Lower leg skin (tissue), 4 donors: ENCODE measurements at regions not wholly inside any gene's neighbourhood (a gene's known extent, or its start where the extent isn't known, plus 50 kb on each side); places are given as distances from the start of the nearest gene placed in this dataset.

Source experiments
- DNase-seq, 2 donors: peaks; one replicate each; pipeline ENCODE4 v3.0.0-alpha.2; 2019; ENCODE audit warnings: low spot score in 2 of 2
- H3K4me3 ChIP-seq: fragments of 200-600 bp; sonication (generic); 2 replicates; pipeline ENCODE4 v1.5.1; 2017; ENCODE audit warnings: mild to moderate bottlenecking, low read depth; ENCODE audit not compliant: poor library complexity, severe bottlenecking
- POLR2A ChIP-seq, 2 donors: fragments of 450-650 bp; IDR thresholded peaks; one replicate each; pipeline ENCODE4 v1.6.1; 2016 to 2017; ENCODE audit warnings: antibody characterized with exemption in 2 of 2, mild to moderate bottlenecking in 1 of 2, moderate library complexity in 1 of 2
- WGBS, 2 donors: methylation state at CpG; one replicate each; pipeline ENCODE4 v1.1.5; 2018; 5-methylcytosine and 5-hydroxymethylcytosine counted together
- intact Hi-C: fragments of 100-400 bp; cut with DNase I; formaldehyde crosslinking; loops from one replicate; pipeline ENCODE4 v1.15.0; 2023; ENCODE audit warnings: low total_unique reads
- TF ChIP-seq, protein P1 (sequence below), 3 donors: fragments of 450-650 bp; IDR thresholded peaks; one replicate each; pipeline ENCODE4 v1.5.1; 2016; ENCODE audit warnings: antibody characterized with exemption in 3 of 3, mild to moderate bottlenecking in 3 of 3, moderate library complexity in 2 of 3

DNA sequence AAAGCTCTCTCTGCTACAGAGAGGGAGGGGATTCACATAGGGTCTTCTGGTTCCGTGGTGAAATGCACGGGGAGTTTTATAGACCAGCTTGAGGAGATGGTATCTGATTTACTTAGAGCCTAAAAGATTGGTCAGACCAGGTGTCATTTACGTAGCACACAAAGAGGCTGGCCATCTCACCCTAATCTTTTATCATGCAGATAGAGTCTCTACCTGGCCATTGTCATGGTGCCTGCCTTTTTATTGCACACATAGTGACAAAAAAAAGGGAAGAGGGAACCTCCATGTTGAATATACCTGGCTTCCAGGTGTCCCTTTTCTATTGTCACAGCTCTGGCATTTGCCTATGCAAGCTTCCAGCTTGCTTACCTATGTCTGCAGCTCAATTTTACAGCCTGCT, 1456.1 kb downstream of the GATA3 start:
- intact Hi-C loops = no loop called here
- 73 to 82% methylated on average over 3 of the region's 3 CpGs for WGBS, 2 donors
- no peak overlapping the region for H3K4me3 ChIP-seq
- no peak for DNase-seq
- TF ChIP-seq POLR2A (IDR thresholded peaks at IDR 0.05) = no peak
- TF ChIP-seq, protein P1, sequence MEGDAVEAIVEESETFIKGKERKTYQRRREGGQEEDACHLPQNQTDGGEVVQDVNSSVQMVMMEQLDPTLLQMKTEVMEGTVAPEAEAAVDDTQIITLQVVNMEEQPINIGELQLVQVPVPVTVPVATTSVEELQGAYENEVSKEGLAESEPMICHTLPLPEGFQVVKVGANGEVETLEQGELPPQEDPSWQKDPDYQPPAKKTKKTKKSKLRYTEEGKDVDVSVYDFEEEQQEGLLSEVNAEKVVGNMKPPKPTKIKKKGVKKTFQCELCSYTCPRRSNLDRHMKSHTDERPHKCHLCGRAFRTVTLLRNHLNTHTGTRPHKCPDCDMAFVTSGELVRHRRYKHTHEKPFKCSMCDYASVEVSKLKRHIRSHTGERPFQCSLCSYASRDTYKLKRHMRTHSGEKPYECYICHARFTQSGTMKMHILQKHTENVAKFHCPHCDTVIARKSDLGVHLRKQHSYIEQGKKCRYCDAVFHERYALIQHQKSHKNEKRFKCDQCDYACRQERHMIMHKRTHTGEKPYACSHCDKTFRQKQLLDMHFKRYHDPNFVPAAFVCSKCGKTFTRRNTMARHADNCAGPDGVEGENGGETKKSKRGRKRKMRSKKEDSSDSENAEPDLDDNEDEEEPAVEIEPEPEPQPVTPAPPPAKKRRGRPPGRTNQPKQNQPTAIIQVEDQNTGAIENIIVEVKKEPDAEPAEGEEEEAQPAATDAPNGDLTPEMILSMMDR (IDR thresholded peaks at IDR 0.05) = no peak

- WGBS, 2 donors = 50 to 61% methylated on average over 6 of the region's 6 CpGs
- DNase-seq = no peak
- TF ChIP-seq POLR2A (IDR thresholded peaks at IDR 0.05) = no peak
- TF ChIP-seq, protein P1 (IDR thresholded peaks at IDR 0.05) = no peak
- no peak overlapping the region for H3K4me3 ChIP-seq
- intact Hi-C loops = no loop called here
These were observed 1461.4 kb downstream of the GATA3 start for GRCh38 chr10:9515922-9516321.

GRCh38 chr10:9535744-9536143, 1481.3 kb downstream of the GATA3 start:
- intact Hi-C loops = no loop called here
- 84 to 86% methylated on average over 4 of the region's 4 CpGs for WGBS, 2 donors
- no peak overlapping the region for H3K4me3 ChIP-seq
- no peak for TF ChIP-seq POLR2A (IDR thresholded peaks at IDR 0.05)
- TF ChIP-seq, protein P1 (IDR thresholded peaks at IDR 0.05) = no peak
- DNase-seq = no peak

GRCh38 chr10:9545073-9545472, 1472.6 kb upstream of the CELF2 start:
- 21 to 25% methylated on average over 2 of the region's 2 CpGs for WGBS, 2 donors
- DNase-seq = no peak
- intact Hi-C loops = no loop called here
- no peak overlapping the region for H3K4me3 ChIP-seq
- TF ChIP-seq POLR2A (IDR thresholded peaks at IDR 0.05) = no peak
- TF ChIP-seq, protein P1 (IDR thresholded peaks at IDR 0.05) = no peak

DNA sequence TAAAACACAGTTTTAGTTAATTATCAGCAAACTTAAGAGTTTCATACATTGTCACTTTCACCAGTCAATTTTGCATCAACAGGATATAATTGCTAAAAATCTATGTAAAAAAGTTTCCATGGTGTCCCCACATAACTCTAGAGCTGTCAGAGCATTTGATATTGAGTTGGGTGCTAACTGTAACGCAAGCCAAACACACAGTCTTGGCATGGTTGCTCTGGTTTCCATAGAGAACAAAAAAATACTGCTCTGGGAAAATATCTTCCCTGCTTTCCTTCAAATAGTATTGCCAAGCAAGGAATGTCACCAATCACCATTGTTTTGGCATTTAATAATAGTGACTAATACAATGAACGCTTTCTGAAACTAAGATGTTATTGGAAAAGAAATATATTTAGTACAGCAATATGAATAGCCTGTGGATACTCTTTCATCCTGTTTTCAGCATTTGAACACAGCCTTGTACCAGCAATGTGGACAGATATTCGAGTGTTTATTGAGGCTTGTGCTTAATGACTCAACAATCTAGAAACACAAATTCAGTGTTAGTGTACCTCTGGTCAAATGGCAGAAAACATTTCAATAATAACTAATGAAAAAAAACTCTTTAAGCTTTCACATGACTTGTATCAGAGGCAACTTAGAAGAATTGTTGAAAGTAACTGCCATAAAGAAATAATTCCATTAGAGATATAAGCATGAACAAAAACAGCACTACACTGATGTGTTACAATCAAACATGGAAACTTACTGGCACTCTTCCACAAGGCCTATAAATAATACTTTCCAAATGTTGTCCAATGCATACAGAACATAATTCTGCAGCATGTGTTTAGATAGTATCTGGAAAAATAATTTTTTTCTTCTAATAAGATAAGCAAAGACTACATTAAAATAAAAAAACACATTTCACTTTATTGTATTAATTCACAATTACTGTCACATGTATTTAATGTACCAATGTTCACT, 1469.5 kb upstream of the CELF2 start:
- TF ChIP-seq, protein P1 (IDR thresholded peaks at IDR 0.05) = no peak
- no peak for TF ChIP-seq POLR2A (IDR thresholded peaks at IDR 0.05)
- intact Hi-C loops = no loop called here
- no peak for DNase-seq
- WGBS, 2 donors = 10 to 27% methylated on average over 3 of the region's 3 CpGs
- H3K4me3 ChIP-seq = no peak overlapping the region
